Sigmoid colon (tissue), 6 donors: ENCODE measurements at regions not wholly inside any gene's neighbourhood (a gene's known extent, or its start where the extent isn't known, plus 50 kb on each side); places are given as distances from the start of the nearest gene placed in this dataset.
A peak's percentile ranks its signal among the peaks of the same experiment; 100 is the strongest.

Source experiments
- DNase-seq: peaks from one replicate; pipeline ENCODE4 v3.0.0-alpha.2; 2019
- H3K27ac ChIP-seq, 4 donors: fragments of 200-600 bp; sonication (generic); one replicate each; pipeline ENCODE4 v1.5.1; 2016 to 2019; ENCODE audit warnings: mild to moderate bottlenecking in 1 of 4
- H3K27me3 ChIP-seq, 3 donors: fragments of 200-600 bp; sonication (generic); one replicate each; pipeline ENCODE4 v1.5.1; 2019; ENCODE audit warnings: mild to moderate bottlenecking in 1 of 3
- H3K36me3 ChIP-seq, 4 donors: fragments of 200-600 bp; sonication (generic); one replicate each; pipeline ENCODE4 v1.5.1; 2016 to 2019
- H3K4me1 ChIP-seq, 4 donors: fragments of 200-600 bp; sonication (generic); one replicate each; pipeline ENCODE4 v1.5.1; 2017 to 2019
- H3K4me3 ChIP-seq, 4 donors: fragments of 200-600 bp; sonication (generic); one replicate each; pipeline ENCODE4 v1.5.1; 2017 to 2019; ENCODE audit warnings: mild to moderate bottlenecking in 2 of 4, moderate library complexity in 1 of 4
- H3K9me3 ChIP-seq, 4 donors: fragments of 200-600 bp in 3 of 4; sonication (generic) in 3 of 4; one replicate each; pipeline versions ENCODE4 v1.5.1 to v1.6.1; 2013 to 2019
- CTCF ChIP-seq, 4 experiments: fragments of 450-650 bp in 3 of 4; fragments of 200-600 bp in 1 of 4; IDR thresholded peaks; one replicate each; pipeline ENCODE4 v1.5.1; 2016 to 2019; ENCODE audit warnings: antibody characterized with exemption in 4 of 4, mild to moderate bottlenecking in 3 of 4, moderate library complexity in 2 of 4
- EP300 ChIP-seq, 4 donors: sonication (generic); formaldehyde crosslinking; IDR thresholded peaks; one replicate each; pipeline ENCODE4 v1.6.1; 2017; ENCODE audit warnings: antibody characterized with exemption in 4 of 4
- POLR2A ChIP-seq, 2 donors: fragments of 450-650 bp; IDR thresholded peaks; one replicate each; pipeline ENCODE4 v1.6.1; 2016; ENCODE audit warnings: antibody characterized with exemption in 2 of 2, mild to moderate bottlenecking in 2 of 2, moderate library complexity in 2 of 2
- POLR2AphosphoS5 ChIP-seq, 4 donors: sonication (generic); formaldehyde crosslinking; IDR thresholded peaks; one replicate each; pipeline ENCODE4 v1.6.1; 2017; ENCODE audit warnings: antibody characterized with exemption in 4 of 4
- WGBS, 2 donors: extraction: QIAGEN DNeasy Blood & Tissue Kit; methylation state at CpG; one replicate each; pipeline ENCODE4 v1.1.7; 2013; 5-methylcytosine and 5-hydroxymethylcytosine counted together
- intact Hi-C: fragments of 100-400 bp; cut with DNase I; formaldehyde crosslinking; loops from one replicate; pipeline ENCODE4 v1.15.1; 2023
- donor health status: healthy with polysubstance abuse.
- donor health status: healthy.

GRCh38 chr7:28270536-28270935 lies 89.9 kb upstream of the JAZF1 start:
- H3K4me3 ChIP-seq = no peak overlapping the region
- no peak overlapping the region for H3K27ac ChIP-seq
- intact Hi-C loops = loop anchor here (5.0 kb wide), 2 partner anchors 88 to 173 kb away; partner anchors contain the start of gene JAZF1
- H3K27me3 ChIP-seq = no peaks in the 10 kb centered on the region
- 97% methylated on average over 11 of the region's 11 CpGs for WGBS, 2 donors
- TF ChIP-seq CTCF (IDR thresholded peaks at IDR 0.05) (no peak), POLR2A (IDR thresholded peaks at IDR 0.05) (no peak), EP300 (IDR thresholded peaks at IDR 0.05) (no peak), POLR2AphosphoS5 (IDR thresholded peaks at IDR 0.05) (no peak)
- no peaks in the 10 kb centered on the region for H3K9me3 ChIP-seq
- H3K36me3 ChIP-seq = no peaks in the 10 kb centered on the region
- DNase-seq = no peak
- H3K4me1 ChIP-seq = peaks cover 0 to 6% (median 0%) of the 10 kb centered on the region in 4 donors

GRCh38 chr7:28272461-28272877 lies 91.9 kb upstream of the JAZF1 start:
- intact Hi-C loops = loop anchor here (5.0 kb wide), 2 partner anchors 90 to 175 kb away; partner anchors contain the start of gene JAZF1
- TF ChIP-seq EP300 (IDR thresholded peaks at IDR 0.05) (no peak), CTCF (IDR thresholded peaks at IDR 0.05) (peak; percentile 40 to 65 (median 48))
- Histone ChIP-seq H3K27me3 (no peaks in the 10 kb centered on the region), H3K36me3 (no peaks in the 10 kb centered on the region), H3K4me1 (peaks cover 0 to 6% (median 0%) of the 10 kb centered on the region in 4 donors), H3K4me3 (peak overlapping the region in 2 of 4 donors; percentile 12), H3K27ac (no peak overlapping the region), H3K9me3 (no peaks in the 10 kb centered on the region)
- DNase-seq = peak; percentile 70
- WGBS, 2 donors = 10 to 21% methylated on average over 9 of the region's 9 CpGs

- H3K27ac ChIP-seq = no peak overlapping the region
- TF ChIP-seq EP300 (IDR thresholded peaks at IDR 0.05) (no peak), CTCF (IDR thresholded peaks at IDR 0.05) (no peak)
- WGBS, 2 donors = 62 to 65% methylated on average over 3 of the region's 3 CpGs
- H3K36me3 ChIP-seq = no peaks in the 10 kb centered on the region
- peaks cover 0 to 6% (median 0%) of the 10 kb centered on the region in 4 donors for H3K4me1 ChIP-seq
- H3K4me3 ChIP-seq = no peak overlapping the region
- H3K27me3 ChIP-seq = no peaks in the 10 kb centered on the region
- H3K9me3 ChIP-seq = no peaks in the 10 kb centered on the region
- DNase-seq = no peak
- intact Hi-C loops = no loop called here
Measured at GRCh38 chr7:28276298-28276697, 95.7 kb upstream of the JAZF1 start.

- no peaks in the 10 kb centered on the region for H3K27me3 ChIP-seq
- H3K36me3 ChIP-seq = no peaks in the 10 kb centered on the region
- DNase-seq = no peak
- intact Hi-C loops = no loop called here
- H3K27ac ChIP-seq = no peak overlapping the region
- no peaks in the 10 kb centered on the region for H3K9me3 ChIP-seq
- TF ChIP-seq EP300 (IDR thresholded peaks at IDR 0.05) (no peak), POLR2A (IDR thresholded peaks at IDR 0.05) (no peak), POLR2AphosphoS5 (IDR thresholded peaks at IDR 0.05) (no peak), CTCF (IDR thresholded peaks at IDR 0.05) (no peak)
- peaks cover 0 to 4% (median 0%) of the 10 kb centered on the region in 4 donors for H3K4me1 ChIP-seq
- 53 to 75% methylated on average over 1 of the region's 1 CpG for WGBS, 2 donors
- H3K4me3 ChIP-seq = no peak overlapping the region
Measured at GRCh38 chr7:28277364-28277763, 96.8 kb upstream of the JAZF1 start.

- no peak for DNase-seq
- H3K27me3 ChIP-seq = no peaks in the 10 kb centered on the region
- H3K9me3 ChIP-seq = no peaks in the 10 kb centered on the region
- H3K27ac ChIP-seq = no peak overlapping the region
- no peaks in the 10 kb centered on the region for H3K4me1 ChIP-seq
- TF ChIP-seq CTCF (IDR thresholded peaks at IDR 0.05) = no peak
- TF ChIP-seq EP300 (IDR thresholded peaks at IDR 0.05) = no peak
- TF ChIP-seq POLR2A (IDR thresholded peaks at IDR 0.05) = no peak
- no peak for TF ChIP-seq POLR2AphosphoS5 (IDR thresholded peaks at IDR 0.05)
- WGBS, 2 donors = 87 to 92% methylated on average over 2 of the region's 2 CpGs
- no peaks in the 10 kb centered on the region for H3K36me3 ChIP-seq
- intact Hi-C loops = no loop called here
- no peak overlapping the region for H3K4me3 ChIP-seq
Measured at GRCh38 chr7:28277958-28278357, 97.4 kb upstream of the JAZF1 start.
